ENCODE measurements at regions not wholly inside any gene's neighbourhood (a gene's known extent, or its start where the extent isn't known, plus 50 kb on each side); places are given as distances from the start of the nearest gene placed in this dataset.

GRCh38 chr13:106651442-106651841 is 83.5 kb upstream of the ARGLU1 start (continued):
- TF ChIP-seq, protein P1, sequence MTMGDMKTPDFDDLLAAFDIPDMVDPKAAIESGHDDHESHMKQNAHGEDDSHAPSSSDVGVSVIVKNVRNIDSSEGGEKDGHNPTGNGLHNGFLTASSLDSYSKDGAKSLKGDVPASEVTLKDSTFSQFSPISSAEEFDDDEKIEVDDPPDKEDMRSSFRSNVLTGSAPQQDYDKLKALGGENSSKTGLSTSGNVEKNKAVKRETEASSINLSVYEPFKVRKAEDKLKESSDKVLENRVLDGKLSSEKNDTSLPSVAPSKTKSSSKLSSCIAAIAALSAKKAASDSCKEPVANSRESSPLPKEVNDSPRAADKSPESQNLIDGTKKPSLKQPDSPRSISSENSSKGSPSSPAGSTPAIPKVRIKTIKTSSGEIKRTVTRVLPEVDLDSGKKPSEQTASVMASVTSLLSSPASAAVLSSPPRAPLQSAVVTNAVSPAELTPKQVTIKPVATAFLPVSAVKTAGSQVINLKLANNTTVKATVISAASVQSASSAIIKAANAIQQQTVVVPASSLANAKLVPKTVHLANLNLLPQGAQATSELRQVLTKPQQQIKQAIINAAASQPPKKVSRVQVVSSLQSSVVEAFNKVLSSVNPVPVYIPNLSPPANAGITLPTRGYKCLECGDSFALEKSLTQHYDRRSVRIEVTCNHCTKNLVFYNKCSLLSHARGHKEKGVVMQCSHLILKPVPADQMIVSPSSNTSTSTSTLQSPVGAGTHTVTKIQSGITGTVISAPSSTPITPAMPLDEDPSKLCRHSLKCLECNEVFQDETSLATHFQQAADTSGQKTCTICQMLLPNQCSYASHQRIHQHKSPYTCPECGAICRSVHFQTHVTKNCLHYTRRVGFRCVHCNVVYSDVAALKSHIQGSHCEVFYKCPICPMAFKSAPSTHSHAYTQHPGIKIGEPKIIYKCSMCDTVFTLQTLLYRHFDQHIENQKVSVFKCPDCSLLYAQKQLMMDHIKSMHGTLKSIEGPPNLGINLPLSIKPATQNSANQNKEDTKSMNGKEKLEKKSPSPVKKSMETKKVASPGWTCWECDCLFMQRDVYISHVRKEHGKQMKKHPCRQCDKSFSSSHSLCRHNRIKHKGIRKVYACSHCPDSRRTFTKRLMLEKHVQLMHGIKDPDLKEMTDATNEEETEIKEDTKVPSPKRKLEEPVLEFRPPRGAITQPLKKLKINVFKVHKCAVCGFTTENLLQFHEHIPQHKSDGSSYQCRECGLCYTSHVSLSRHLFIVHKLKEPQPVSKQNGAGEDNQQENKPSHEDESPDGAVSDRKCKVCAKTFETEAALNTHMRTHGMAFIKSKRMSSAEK (CRISPR knock-in tag; IDR thresholded peaks at IDR 0.05; ENCODE audit: borderline replicate concordance): no peak
- TF ChIP-seq ZNF671 (CRISPR knock-in tag; IDR thresholded peaks at IDR 0.05) (no peak), TP53 (CRISPR knock-in tag; IDR thresholded peaks at IDR 0.05) (no peak)

DNA sequence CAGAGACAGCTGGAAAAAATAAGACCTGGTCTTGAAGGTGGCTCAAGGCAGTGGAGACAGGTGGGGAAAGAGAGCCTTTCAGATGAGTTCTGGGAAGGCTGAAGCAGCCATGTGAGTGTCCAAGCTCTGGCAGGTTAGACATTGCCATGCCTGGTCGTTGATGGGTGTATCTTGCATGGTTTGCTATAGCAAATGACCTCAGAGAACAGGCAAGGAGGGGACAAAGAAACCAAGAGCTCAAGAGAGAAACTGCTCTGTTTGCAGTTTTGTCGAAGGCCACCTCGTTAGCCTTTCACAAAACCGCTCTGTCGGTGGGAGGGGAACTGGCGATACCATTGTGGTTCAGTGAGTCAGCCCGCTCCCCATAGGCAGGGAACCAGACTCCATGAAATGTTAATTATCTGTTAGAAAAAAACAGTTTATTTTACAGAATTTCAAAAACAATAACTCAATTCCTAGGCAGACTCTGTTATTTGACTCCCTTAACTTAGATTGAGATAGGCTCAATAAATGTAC is 82.8 kb upstream of the ARGLU1 start:
- peaks cover 10% of the 10 kb centered on the region for H3K36me3 Mint-ChIP-seq
- POLR2A ChIA-PET: no interaction called here
- DNase-seq (ENCODE audit: low spot score): no peak
- H3K4me3 Mint-ChIP-seq: no peak overlapping the region
- H3K27me3 Mint-ChIP-seq (ENCODE audit: low read depth): no peaks in the 10 kb centered on the region
- peaks cover 6% of the 10 kb centered on the region; the same call in 1 of the 2 replicates for H3K4me1 Mint-ChIP-seq
- no peak for ATAC-seq
- peaks cover 22% of the 10 kb centered on the region for H3K9me3 Mint-ChIP-seq
- no peak overlapping the region for H3K27ac Mint-ChIP-seq
- CTCF ChIA-PET: interaction anchor here (1.6 kb wide), 1 partner anchor 31 kb away, joined by 4 read pairs; no protein-coding TSS in a partner anchor
- TF ChIP-seq ZNF671 (CRISPR knock-in tag; IDR thresholded peaks at IDR 0.05) (no peak), ZNF396 (CRISPR knock-in tag; IDR thresholded peaks at IDR 0.05; ENCODE audit: borderline replicate concordance) (no peak), ZNF121 (CRISPR knock-in tag; IDR thresholded peaks at IDR 0.05) (no peak), JUN (CRISPR knock-in tag; IDR thresholded peaks at IDR 0.05) (no peak), ZBTB21 (CRISPR knock-in tag; IDR thresholded peaks at IDR 0.05; ENCODE audit: borderline replicate concordance) (no peak), EMX1 (CRISPR knock-in tag; IDR thresholded peaks at IDR 0.05) (no peak), ZNF219 (CRISPR knock-in tag; IDR thresholded peaks at IDR 0.05; ENCODE audit: borderline replicate concordance) (no peak), SMAD3 (CRISPR knock-in tag; IDR thresholded peaks at IDR 0.05; ENCODE audit: borderline replicate concordance) (no peak), MXD4 (CRISPR knock-in tag; IDR thresholded peaks at IDR 0.05; ENCODE audit: borderline replicate concordance) (no peak)
- TF ChIP-seq, protein P2, sequence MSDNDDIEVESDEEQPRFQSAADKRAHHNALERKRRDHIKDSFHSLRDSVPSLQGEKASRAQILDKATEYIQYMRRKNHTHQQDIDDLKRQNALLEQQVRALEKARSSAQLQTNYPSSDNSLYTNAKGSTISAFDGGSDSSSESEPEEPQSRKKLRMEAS (CRISPR knock-in tag; IDR thresholded peaks at IDR 0.05): no peak
- TF ChIP-seq, protein P3, sequence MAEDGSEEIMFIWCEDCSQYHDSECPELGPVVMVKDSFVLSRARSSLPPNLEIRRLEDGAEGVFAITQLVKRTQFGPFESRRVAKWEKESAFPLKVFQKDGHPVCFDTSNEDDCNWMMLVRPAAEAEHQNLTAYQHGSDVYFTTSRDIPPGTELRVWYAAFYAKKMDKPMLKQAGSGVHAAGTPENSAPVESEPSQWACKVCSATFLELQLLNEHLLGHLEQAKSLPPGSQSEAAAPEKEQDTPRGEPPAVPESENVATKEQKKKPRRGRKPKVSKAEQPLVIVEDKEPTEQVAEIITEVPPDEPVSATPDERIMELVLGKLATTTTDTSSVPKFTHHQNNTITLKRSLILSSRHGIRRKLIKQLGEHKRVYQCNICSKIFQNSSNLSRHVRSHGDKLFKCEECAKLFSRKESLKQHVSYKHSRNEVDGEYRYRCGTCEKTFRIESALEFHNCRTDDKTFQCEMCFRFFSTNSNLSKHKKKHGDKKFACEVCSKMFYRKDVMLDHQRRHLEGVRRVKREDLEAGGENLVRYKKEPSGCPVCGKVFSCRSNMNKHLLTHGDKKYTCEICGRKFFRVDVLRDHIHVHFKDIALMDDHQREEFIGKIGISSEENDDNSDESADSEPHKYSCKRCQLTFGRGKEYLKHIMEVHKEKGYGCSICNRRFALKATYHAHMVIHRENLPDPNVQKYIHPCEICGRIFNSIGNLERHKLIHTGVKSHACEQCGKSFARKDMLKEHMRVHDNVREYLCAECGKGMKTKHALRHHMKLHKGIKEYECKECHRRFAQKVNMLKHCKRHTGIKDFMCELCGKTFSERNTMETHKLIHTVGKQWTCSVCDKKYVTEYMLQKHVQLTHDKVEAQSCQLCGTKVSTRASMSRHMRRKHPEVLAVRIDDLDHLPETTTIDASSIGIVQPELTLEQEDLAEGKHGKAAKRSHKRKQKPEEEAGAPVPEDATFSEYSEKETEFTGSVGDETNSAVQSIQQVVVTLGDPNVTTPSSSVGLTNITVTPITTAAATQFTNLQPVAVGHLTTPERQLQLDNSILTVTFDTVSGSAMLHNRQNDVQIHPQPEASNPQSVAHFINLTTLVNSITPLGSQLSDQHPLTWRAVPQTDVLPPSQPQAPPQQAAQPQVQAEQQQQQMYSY (CRISPR knock-in tag; IDR thresholded peaks at IDR 0.05): no peak
- TF ChIP-seq, protein P4, sequence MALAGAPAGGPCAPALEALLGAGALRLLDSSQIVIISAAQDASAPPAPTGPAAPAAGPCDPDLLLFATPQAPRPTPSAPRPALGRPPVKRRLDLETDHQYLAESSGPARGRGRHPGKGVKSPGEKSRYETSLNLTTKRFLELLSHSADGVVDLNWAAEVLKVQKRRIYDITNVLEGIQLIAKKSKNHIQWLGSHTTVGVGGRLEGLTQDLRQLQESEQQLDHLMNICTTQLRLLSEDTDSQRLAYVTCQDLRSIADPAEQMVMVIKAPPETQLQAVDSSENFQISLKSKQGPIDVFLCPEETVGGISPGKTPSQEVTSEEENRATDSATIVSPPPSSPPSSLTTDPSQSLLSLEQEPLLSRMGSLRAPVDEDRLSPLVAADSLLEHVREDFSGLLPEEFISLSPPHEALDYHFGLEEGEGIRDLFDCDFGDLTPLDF (CRISPR knock-in tag; IDR thresholded peaks at IDR 0.05): no peak
- TF ChIP-seq, protein P5, sequence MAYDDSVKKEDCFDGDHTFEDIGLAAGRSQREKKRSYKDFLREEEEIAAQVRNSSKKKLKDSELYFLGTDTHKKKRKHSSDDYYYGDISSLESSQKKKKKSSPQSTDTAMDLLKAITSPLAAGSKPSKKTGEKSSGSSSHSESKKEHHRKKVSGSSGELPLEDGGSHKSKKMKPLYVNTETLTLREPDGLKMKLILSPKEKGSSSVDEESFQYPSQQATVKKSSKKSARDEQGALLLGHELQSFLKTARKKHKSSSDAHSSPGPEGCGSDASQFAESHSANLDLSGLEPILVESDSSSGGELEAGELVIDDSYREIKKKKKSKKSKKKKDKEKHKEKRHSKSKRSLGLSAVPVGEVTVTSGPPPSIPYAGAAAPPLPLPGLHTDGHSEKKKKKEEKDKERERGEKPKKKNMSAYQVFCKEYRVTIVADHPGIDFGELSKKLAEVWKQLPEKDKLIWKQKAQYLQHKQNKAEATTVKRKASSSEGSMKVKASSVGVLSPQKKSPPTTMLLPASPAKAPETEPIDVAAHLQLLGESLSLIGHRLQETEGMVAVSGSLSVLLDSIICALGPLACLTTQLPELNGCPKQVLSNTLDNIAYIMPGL (CRISPR knock-in tag; IDR thresholded peaks at IDR 0.05): no peak
